DMS114 treated with DMSO at 0.1 percent for 48 hours (cell line): ENCODE measurements at regions not wholly inside any gene's neighbourhood (a gene's known extent, or its start where the extent isn't known, plus 50 kb on each side); places are given as distances from the start of the nearest gene placed in this dataset.
"Not testable (repeated sequence)": the region's sequence is repeated elsewhere in the genome, so short reads cannot be mapped to it uniquely, and the experiment has no call there.

Source experiments
- DNase-seq: peaks from one replicate; lab custom pipeline; 2025; ENCODE audit not compliant: unreplicated experiment; lab: John Stamatoyannopoulos, UW

DNA sequence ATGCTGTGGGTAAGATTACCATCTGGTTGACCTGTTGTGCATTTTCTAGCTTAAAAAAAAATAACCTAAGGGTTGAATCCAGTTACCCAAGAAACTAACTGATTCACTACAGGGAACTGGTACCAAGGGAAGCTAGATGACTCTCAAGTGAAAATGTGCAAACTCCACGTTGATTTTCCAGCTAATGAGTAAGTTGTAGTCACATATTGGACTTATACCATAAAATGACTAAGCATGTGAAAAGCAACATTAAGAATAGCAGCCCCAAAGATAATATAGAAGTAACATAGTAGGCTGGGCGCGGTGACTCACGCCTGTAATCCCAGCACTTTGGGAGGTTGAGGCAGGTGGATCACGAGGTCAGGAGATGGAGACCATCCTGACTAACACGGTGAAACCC is 270.9 kb downstream of the SPRY1 start:
- no peak for DNase-seq

DNA sequence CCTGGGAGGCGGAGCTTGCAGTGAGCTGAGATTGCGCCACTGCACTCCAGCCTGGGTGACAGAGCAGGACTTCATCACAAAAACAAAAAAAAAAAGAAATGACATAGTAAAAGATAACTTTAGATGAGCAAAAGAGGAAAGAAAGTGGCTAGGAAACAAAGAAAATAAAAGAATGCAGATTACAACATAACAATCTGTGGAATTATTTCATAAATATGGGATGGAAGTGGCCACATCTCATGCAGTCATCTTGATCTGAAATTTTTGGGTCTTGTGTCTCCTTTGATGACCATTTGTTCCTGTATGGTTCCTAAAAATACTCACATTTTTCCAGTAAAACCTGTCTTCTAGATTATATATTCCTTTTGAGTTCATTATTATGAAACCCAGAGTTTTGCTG is 271.4 kb downstream of the SPRY1 start:
- DNase-seq: no peak

DNA sequence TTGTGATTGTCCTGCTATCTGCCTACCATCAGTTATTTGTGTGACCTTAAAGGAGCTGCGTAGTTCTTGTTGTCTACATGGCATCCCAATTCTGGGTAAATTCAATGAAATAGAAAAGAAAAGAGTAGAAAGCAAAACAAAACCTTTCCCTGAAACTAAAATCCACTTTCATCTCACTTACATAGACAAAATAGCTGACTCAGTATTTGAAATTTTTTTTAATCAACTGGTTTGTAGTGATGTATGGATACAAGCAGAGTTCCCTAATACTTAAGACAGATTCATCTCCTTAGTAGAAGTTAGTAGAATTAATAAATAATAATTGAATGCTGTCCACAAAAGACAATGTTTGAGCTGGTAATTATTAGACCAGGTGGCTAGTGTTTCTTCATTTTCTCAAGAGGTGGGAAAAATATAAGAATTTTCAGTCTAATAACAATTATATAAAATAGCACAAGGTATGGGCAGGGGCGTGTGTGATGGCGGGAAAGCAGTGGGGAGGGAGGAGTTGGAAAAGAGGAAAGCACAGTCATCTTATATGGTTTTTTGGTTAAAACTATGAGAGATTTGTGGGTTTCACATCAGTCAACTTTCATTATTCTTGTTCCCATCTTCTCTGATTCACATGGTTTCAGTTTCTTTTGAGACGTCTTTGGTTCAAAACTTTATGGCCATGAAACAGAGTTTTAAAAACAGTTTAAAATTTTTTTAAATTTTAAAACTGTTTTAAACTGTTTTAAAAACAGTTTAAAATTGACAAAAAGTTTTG is 275.2 kb downstream of the SPRY1 start:
- no peak for DNase-seq

DNA sequence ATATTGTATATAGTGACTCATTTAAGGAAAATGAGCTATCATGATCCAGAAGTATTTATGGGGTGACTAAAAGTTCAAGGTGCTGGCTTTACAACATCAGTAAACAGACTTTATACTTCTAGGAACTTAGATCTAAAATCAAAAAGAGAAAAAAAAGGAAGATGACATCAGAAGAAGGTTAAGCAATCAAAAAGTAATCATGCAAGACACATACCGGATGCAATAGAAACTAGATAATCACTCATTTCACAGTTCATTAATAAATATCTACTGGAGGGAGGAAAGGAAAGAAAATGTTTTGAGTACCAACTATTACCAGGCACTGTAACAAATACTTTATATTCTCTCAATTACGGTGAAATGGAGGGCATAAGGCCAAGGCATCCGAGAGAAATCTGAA is 276.4 kb downstream of the SPRY1 start:
- DNase-seq: no peak

DNA sequence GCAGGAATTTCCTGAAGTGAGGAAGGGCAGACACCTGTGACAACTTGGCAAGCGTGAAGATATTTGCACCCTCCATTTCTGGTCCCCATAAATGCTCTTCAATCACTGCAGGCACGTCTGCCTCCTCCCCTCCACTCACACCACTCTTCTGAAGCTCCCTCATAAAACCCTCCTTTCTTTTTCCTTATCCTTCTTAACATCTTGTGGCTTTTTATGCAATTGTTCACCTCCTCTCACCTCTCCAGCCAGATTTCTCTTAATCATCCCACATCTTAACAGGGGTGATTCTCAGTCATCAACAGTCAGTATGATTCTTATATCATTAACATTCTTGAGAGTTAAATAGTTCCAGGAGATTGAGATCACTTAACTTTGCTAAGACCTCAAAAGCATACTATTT is 277.4 kb downstream of the SPRY1 start:
- no peak for DNase-seq

DNA sequence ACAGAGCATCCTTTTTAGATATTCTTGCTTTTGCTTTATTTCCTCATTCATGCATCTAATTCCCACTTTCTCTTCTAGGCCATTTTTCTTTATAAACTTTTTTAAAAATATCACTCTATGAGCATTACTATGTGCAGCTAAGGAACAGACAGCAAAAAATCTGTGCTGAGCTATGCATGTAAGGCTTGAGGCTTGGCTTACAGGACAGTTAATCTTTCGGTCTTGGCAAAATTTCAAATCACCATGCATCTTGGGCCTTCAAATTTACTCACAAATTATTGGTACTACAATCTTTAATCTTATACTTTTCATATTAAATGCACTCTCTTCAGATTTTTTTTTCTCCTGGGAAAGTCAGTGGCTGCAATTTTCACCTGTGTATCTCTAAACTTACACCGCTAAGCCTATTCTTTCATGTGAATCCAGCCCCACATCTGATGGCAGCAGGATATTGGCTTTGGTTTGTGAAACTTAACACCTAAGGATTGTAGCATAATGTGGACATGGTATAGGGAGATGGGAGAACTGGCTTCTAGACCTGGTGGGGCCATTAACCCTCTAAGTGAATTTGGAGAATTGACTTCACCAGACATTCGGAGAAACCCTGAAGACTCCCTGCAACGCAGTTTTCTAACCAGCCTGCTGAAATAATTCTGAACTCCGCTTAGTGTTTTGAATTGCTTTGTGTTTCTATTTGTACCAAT is 278.3 kb downstream of the SPRY1 start:
- DNase-seq: no peak

DNA sequence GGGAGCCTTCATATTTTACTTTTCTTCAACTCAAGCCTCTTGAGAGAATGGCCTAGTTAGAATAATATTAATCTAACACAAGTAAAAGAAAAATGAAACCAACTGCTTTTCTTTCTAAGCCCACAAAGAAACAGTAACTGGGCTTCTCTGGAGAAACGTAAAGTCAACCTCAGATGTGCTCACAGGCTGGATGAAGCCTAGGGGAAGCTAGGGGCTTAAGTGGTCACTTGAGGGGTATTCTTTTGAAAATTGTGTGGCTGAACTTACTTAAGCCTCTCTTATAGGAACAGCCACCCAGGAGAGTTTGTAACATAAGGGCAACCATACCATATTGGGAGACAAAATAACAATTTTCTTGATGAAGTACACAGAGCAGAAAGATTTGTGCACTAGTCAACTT is 279.0 kb downstream of the SPRY1 start:
- DNase-seq: no peak

DNA sequence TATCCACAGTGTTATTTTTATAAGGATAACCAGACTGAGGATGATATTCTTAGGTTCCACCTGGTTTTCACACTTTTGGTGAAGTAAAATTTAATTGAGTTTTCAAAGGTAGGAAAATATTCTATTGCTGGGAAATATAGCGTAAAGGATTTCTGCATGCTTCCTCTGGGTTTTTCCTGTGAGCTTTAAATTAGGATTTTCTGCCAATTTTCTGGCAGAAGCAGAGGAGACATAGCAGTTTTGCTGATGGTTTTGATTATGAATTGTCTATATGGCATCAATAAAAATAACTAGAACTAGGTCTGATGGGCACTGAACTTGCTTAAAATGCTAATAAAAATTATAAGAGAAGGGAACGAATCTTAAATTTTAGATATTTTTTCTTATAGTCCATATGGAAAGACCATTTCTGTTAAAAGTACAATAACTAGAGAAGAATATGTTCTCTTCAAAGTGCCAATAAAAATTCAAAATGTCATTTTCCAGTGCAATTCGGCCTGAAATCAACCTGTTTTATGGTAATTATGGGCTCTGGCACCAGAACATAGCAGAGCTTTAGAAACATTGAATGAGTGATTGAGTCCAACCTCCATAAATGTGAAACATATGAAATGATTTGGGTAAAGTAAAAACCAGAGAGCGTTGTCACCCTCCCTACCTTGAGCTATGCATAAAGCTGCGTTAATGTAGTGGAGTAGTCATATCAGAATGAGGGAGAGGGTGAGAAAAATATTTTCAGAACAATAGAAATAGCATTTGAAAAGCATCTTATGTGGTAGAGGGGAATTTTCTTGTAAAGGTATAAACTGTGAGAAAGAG is 279.7 kb downstream of the SPRY1 start:
- no peak for DNase-seq

DNA sequence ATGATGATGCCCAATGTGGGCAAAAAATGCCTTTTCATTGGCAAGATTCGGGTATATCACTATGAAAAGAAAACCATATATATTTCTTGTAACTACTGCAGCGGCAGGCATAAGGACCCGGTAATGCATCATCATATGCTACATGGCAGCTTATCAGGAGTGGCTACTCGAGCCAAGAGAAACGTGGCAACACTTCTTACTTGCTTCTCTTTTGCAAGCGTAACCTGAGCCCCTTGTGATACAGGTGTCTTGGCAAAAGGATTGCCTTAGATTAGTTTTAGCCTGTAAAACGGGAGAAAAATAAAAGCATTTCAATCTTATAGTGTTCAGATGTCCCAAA is 280.3 kb downstream of the SPRY1 start:
- no peak for DNase-seq

DNA sequence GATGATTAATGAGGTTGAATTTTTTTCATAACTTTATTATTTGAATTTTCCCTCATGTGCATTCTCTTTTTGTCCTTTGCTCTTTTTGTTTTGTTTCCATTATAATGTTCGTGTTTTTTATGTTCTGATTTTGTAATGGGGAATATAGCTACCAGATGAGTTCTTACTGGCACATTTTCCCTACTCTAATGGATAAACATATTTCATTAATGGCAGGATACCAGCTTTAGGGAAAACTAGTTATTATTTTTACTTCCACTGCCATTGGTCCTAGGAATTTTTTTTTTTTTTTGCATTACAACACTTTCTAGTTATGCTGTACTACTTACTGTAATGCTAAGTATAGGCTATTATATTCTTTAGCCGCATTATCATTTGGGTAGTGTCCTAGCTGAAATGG is 286.3 kb downstream of the SPRY1 start:
- DNase-seq: no peak

DNA sequence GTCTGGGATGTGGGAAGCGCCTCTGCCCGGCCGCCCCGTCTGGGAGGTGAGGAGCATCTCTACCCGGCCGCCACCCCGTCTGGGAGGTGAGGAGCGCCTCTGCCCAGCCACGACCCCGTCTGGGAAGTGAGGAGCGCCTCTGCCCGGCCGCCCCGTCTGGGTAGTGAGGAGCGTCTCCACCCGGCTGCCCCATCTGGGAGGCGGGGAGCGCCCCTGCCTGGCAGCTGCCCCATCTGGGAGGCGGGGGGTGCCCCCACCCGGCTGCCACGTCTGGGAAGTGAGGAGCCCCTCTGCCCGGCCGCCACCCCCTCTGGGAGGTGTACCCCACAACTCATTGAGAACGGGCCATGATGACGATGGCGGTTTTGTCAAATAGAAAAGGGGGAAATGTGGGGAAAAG is 288.3 kb downstream of the SPRY1 start:
- DNase-seq: not testable (repeated sequence)

DNA sequence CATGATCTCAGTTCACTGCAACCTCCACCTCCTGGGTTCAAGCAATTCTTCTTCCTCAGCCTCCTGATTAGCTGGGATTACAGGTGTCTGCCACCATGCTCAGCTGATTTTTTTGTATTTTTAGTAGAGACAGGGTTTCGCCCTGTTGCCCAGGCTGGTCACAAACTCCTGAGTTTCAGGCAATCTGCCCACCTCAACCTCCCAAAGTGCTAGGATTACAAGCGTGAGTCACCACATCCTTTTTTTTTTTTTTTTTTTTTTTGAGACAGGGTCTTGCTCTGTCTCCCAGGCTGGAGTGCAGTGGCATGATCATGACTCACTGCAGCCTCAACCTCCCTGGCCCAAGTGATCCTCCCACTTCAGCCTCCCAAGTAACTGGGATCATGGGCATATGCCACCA is 298.9 kb downstream of the SPRY1 start:
- not testable (repeated sequence) for DNase-seq

DNA sequence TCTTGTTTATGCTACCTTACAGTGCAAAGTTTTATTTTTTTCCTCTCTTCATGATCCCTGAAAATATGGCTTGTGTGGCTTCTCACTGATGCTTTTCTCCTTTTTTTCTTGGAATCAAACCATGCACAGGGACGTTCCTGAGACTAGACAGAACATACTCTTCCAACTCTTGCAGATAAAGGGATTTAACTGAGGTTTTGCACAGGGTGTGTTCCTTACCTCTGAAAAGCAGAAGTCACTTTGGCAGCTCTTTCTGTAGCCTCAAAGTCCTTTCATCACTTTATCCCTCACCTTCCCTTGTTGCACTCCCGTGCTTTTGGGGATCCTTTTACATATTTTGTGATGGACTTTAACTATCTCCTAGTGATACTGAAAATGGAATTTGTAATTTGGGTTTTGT is 300.1 kb downstream of the SPRY1 start:
- no peak for DNase-seq

DNA sequence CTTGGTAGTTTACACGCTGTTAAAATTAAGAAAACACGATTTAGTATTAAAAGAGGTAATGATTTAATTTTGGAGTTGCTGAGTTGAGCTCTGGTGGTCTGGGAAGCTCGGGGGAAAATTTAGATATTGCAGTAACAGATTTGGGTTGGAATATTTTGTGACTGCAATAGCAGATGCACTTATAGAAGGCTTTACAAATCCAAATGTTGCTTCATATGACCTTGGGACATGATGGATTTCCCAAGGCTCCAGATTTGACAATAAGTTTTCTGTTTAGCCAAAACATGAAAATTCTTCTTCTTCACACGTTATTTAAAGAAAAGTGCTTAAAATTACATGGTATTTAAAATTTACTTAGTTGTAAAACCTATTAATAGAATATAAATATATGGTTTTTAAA is 302.0 kb downstream of the SPRY1 start:
- DNase-seq: no peak

DNA sequence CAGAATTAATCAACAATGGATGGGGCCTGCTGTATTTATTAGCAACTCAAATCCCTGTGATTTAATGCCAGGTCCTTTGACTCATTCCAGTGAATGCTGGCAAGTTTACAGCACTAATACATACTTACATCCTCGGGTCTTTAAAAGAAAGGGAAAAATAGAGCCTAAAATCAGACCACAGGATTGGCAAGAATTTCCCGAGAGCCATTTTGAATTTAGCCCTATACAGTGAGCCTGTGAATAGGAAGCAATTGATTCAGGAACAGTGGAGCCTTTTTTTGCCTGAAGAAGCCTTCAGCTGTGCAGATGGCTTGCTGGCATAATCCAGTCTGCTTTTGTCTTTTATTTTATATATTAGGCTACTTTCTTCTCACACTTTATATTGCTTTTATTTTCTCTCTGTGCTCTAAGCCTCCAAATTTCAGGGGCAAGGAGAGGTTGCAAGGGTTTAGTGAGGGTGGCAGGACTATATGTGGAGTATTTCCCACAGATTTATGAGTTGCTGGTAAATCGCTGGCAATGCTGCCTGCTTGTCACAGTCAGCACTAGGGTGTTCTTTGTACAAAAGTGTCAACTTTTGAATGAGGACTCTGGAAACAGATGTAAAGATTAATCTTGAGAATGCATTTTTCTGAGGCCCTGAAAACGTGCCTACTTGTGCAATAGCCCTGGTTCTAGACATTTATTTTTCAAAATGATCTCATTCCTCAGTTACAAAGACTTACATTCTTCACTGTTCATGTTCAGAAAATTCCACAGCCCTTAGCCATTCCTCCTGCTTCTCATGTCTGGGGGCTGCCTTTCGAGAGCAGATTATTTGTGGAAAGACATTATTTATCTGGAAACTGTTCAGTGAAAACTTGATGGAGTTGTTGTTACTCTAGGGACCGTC is 303.5 kb downstream of the SPRY1 start:
- DNase-seq: no peak

DNA sequence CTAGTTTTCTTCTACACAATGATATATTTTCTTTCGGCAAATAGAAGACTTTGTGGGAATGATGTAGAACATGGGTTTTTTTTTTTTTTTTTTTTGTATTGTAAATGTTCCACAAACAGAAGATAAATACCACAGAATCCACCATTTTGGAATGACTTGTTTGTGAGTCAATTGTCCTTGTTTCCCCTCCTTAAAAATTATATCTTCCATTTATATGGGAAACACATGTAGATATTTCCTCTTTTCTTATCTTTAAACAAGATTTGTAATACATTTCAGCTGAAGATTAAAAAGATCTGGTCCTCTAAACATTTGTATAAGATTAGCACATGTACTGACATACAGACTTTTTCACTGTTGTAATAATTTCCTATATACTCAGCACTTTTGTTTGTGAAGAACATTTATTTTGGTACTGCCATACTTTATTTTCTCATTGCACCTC is 304.6 kb downstream of the SPRY1 start:
- no peak for DNase-seq

DNA sequence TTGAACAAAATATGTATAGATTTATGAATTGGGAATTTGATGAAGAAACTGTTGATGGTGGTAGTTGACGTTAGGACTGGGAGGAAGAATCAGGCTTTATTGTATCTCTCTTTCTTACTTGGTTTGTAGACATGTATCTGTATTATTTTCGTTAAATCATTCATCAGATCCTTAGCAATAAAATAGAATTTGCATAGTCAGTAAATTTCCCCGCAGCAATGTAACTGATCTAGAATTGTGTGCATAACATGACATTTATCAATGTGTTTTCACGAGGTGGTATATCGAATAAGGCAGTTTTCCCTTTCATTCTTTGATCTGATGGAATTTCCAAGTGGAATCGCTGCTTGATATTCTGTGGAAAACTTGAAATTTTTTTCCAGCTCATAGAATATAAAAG is 308.8 kb downstream of the SPRY1 start:
- no peak for DNase-seq

DNA sequence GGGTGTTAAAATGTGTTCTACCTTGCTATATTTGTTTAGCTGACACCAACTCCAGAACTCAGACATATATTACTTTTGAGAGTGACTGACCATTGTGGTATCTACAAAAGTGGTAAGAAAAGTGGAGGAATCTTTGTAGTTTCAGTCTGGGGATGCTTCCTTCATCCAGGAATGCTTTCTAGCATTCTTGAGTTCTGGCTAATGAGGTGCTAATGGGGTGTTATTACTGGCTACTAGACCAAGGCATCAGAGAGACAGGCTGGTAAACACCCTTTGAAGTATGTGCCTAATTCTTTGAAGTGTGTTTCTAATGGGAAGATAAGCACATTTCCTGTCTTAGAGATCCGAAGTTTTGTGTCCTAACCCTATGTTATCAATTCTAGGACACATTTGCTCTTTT is 310.4 kb downstream of the SPRY1 start:
- no peak for DNase-seq

DNA sequence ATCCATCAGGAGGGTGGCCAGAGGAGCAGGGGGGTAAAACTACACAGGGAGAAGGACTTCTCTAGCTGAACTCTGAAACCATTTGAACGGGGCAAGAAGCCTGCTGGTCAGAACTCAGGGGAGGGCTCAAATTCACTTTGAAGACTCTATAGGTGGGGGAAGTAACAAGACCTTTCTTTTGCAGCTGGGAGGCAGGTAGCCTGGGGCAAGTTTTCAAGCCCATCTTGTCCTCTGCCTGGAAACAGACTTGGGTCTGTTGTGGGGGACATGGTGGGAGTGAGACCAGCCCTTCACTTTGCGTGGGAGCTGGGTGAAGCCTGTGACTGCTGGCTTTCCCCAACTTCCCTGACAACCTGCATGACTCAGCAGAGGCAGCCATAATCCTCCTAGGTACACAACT is 312.3 kb downstream of the SPRY1 start:
- DNase-seq: no peak

DNA sequence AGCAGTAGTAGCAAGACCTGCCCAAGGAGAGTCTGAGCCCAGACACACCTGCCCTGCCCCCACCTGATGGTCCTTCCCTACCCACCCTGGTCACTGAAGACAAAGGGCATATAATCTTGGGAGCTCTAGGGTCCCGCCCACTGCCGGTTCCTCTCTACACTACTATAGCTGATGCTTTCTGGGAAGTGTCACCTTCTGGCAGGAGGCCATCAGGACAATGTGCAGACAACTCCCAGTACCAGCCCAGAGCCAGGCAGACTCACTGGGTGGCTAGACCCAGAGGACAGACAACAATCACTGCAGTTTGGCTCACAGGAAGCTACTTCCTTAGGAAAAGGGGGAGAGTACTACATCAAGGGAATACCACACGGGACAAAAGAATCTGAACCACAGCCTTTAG is 312.7 kb downstream of the SPRY1 start:
- DNase-seq: no peak

DNA sequence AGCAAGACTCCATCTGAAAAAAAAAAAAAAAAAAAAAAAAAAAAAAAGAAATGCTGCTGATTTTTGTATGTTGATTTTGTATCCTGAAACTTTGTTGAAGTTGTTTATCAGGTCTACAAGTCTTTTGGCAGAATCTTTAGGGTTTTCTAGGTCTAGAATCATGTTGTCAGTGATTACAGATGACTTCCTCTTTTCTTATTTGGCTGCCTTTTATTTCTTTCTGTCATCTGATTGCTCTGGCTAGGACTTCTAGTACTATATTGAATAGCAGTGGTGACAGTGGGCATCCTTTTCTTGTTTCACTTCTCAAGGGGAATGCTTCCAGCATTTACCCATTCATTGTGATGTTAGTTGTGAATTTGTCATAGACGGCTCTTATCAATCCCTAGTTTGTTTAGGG is 334.4 kb downstream of the SPRY1 start:
- no peak for DNase-seq
